K562 (cell line): ENCODE measurements at regions not wholly inside any gene's neighbourhood (a gene's known extent, or its start where the extent isn't known, plus 50 kb on each side); places are given as distances from the start of the nearest gene placed in this dataset.

Experiments
- CEBPB ChIP-seq: fragments of 450-650 bp; IDR thresholded peaks from 2 replicates; pipeline ENCODE4 v1.6.1; 2016; ENCODE audit warnings: missing genetic modification characterization, missing compliant biosample characterization
- CHD4 ChIP-seq: fragments of 200-600 bp; sonication (generic); IDR thresholded peaks from 3 replicates; pipeline ENCODE4 v1.6.1; 2012; ENCODE audit warnings: low read depth, mild to moderate bottlenecking, mixed read lengths, low read length, inconsistent platforms; ENCODE audit not compliant: insufficient read depth, insufficient replicate concordance, poor library complexity, severe bottlenecking
- E4F1 ChIP-seq: fragments of 250-450 bp; sonication (Bioruptor Pico); IDR thresholded peaks from 2 replicates; pipeline ENCODE4 v1.5.0; 2021; ENCODE audit warnings: mild to moderate bottlenecking, borderline replicate concordance
- ETS2 ChIP-seq: IDR thresholded peaks from 2 replicates; pipeline ENCODE4 v1.6.1; 2016; ENCODE audit warnings: borderline replicate concordance, missing genetic modification characterization, mild to moderate bottlenecking, moderate library complexity, missing compliant biosample characterization; ENCODE audit not compliant: poor library complexity, severe bottlenecking
- GABPB2 ChIP-seq: fragments of 250-450 bp; sonication (Bioruptor Pico); conservative IDR thresholded peaks from 2 replicates; pipeline ENCODE4 v1.5.1; 2021; ENCODE audit warnings: mild to moderate bottlenecking
- HCFC1 ChIP-seq: IDR thresholded peaks from 2 replicates; pipeline ENCODE4 v1.6.1; 2012; ENCODE audit warnings: low read depth, low read length, improper control_type of control experiment
- HMG20B ChIP-seq: fragments of 250-450 bp; sonication (Bioruptor Pico); IDR thresholded peaks from 2 replicates; pipeline ENCODE4 v1.5.0; 2021; ENCODE audit warnings: mild to moderate bottlenecking
- HNRNPK ChIP-seq: fragments of 200-400 bp; formaldehyde crosslinking; IDR thresholded peaks from one replicate; pipeline ENCODE4 v1.6.1; 2018; ENCODE audit warnings: mild to moderate bottlenecking, low read depth, low read length; ENCODE audit not compliant: poor library complexity, severe bottlenecking
- HNRNPLL ChIP-seq: fragments of 200-400 bp; formaldehyde crosslinking; IDR thresholded peaks from 2 replicates; pipeline ENCODE4 v1.6.1; 2017; ENCODE audit warnings: low read length, low read depth, mild to moderate bottlenecking; ENCODE audit not compliant: poor library complexity, severe bottlenecking
- KAT7 ChIP-seq: sonication (generic); formaldehyde crosslinking; IDR thresholded peaks from 2 replicates; pipeline ENCODE4 v1.8.0; 2022; ENCODE audit warnings: missing genetic modification reagents, mild to moderate bottlenecking, borderline replicate concordance
- RAD21 ChIP-seq, 2 experiments: fragments of 250-450 bp in 1 of 2; fragments of 450-650 bp in 1 of 2; sonication (Bioruptor Pico) in 1 of 2; formaldehyde crosslinking in 1 of 2; IDR thresholded peaks in 1 of 2; conservative IDR thresholded peaks in 1 of 2; 2 replicates each; pipeline versions ENCODE4 v1.4.0 to v1.8.0; 2020 to 2022; ENCODE audit warnings: mild to moderate bottlenecking in 2 of 2, moderate library complexity in 1 of 2
- RBM25 ChIP-seq: fragments of 200-400 bp; formaldehyde crosslinking; IDR thresholded peaks from 2 replicates; pipeline ENCODE4 v1.6.1; 2018; ENCODE audit warnings: low read length, low read depth, moderate library complexity; ENCODE audit not compliant: severe bottlenecking
- RCOR1 ChIP-seq, 2 experiments: IDR thresholded peaks; 2 replicates each; pipeline ENCODE4 v1.6.1; 2012; ENCODE audit warnings: low read depth in 2 of 2, low read length in 2 of 2, borderline replicate concordance in 1 of 2, improper control_type of control experiment in 1 of 2
- REST ChIP-seq, 2 experiments: fragments of 450-650 bp; formaldehyde crosslinking in 1 of 2; IDR thresholded peaks; 2 replicates each; pipeline versions ENCODE4 v1.4.0 to v1.6.1; 2014 to 2020; ENCODE audit warnings: mild to moderate bottlenecking in 2 of 2, borderline replicate concordance in 1 of 2, low read depth in 1 of 2
- SP1 ChIP-seq: sonication (generic); formaldehyde crosslinking; IDR thresholded peaks from 2 replicates; pipeline ENCODE4 v1.8.1; 2022; ENCODE audit warnings: mild to moderate bottlenecking, missing genetic modification reagents
- ZFP1 ChIP-seq: fragments of 450-650 bp; formaldehyde crosslinking; IDR thresholded peaks from 2 replicates; pipeline ENCODE4 v1.4.0; 2020; ENCODE audit warnings: mild to moderate bottlenecking, mixed read lengths

DNA sequence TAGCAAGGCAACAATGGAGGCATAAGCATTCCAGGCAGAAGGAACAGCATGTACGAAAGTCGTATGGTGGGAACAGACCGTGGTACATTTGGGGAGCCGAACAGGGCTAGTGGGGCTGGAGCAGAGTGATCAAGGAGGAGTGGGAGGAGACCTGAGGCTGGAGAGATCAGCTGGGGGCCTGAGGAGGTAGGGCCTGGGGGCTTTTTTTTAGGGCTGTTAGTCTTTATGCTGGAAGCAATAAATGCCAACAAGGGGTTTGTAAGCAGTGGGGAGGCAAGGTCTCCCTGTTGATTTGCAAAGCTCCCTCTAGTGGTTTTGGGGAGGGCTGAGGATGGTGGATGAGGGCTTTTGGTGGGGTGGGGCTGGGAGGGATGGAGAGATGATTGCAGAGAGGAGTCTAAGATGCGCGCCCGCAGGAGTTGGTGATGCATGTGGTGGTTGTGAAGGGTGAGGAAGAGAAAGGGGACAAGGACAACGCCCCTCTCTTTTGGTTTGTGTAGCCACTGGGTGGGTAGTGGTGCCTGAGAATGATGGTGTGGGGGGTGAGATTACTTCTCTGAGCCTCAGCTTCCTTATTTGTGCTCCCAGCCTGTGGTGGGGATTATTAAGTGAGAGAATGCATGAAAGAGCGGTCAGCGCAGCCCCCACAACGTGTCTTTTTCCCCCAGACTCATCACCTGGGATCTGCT is 74.1 kb upstream of the TOX2 start (continued):
- TF ChIP-seq REST (IDR thresholded peaks at IDR 0.05; ENCODE audit: borderline replicate concordance) (0 out of 2 replicates have a peak, but pooled peaks have one; percentile 3), REST (CRISPR knock-in tag; IDR thresholded peaks at IDR 0.05; ENCODE audit: low read depth) (no peak), ETS2 (no peak), GABPB2 (CRISPR knock-in tag) (no peak), HNRNPLL (no peak), KAT7 (CRISPR knock-in tag) (no peak), HCFC1 (no peak), RCOR1 (IDR thresholded peaks at IDR 0.05; ENCODE audit: borderline replicate concordance in 1 of 2, low read depth in 2 of 2, low read length in 2 of 2) (0 out of 4 replicates have a peak, but pooled peaks of 1 of the 2 experiments have one; percentile 31), RBM25 (no peak), HNRNPK (no peak), CHD4 (no peak), CEBPB (tag) (no peak), SP1 (CRISPR knock-in tag) (no peak), E4F1 (CRISPR knock-in tag) (no peak), RAD21 (CRISPR knock-in tag; conservative IDR thresholded peaks at IDR 0.05 in 1 of 2, IDR thresholded peaks at IDR 0.05 in 1 of 2) (peak in 1 of 2 experiments; percentile 38; a peak in 2 of 4 replicates), HMG20B (no peak), ZFP1 (CRISPR knock-in tag) (no peak)
